PC-3 (cell line): ENCODE measurements at regions not wholly inside any gene's neighbourhood (a gene's known extent, or its start where the extent isn't known, plus 50 kb on each side); places are given as distances from the start of the nearest gene placed in this dataset.

Source experiments
- ATAC-seq: fragments of 200-7000 bp; cut with Tn5 transposase; 2 replicates; pipeline ENCODE4 v1.9.1; 2020; ENCODE audit warnings: mild to moderate bottlenecking, moderate library complexity
- BruUV-seq: library from RNA; stranded (reverse); fragments of 400-500 nt; replicated peaks from 2 replicates; lab custom pipeline; 2021; lab: Mats Ljungman, UMichigan
- CTCF ChIA-PET: fragments of 300-600 bp; sonication (Branson Sonifier 250); formaldehyde crosslinking; loops from one replicate; lab custom pipeline; 2022; ENCODE audit warnings: antibody characterized with exemption; lab: Charles Lee
- POLR2A ChIA-PET: fragments of 300-600 bp; sonication (Branson Sonifier 250); formaldehyde crosslinking; loops from one replicate; lab custom pipeline; 2022; ENCODE audit warnings: antibody characterized with exemption; ENCODE audit not compliant: unreplicated experiment; lab: Charles Lee
- DNase-seq: peaks from one replicate; pipeline ENCODE4 v3.0.0-alpha.2; 2015
- H2AFZ ChIP-seq: fragments of 300-600 bp; sonication (generic); 2 replicates; pipeline ENCODE4 v1.6.0; 2016; ENCODE audit warnings: antibody characterized with exemption, low read length
- H3F3A ChIP-seq: fragments of 300-600 bp; sonication (generic); one replicate; pipeline ENCODE4 v1.6.0; 2017; ENCODE audit warnings: antibody characterized with exemption, low read length, control low read depth, mild to moderate bottlenecking; ENCODE audit not compliant: unreplicated experiment
- H3K27ac ChIP-seq: fragments of 300-600 bp; sonication (generic); 2 replicates; pipeline ENCODE4 v1.5.1; 2016; ENCODE audit warnings: mild to moderate bottlenecking, low read length
- H3K27me3 ChIP-seq: fragments of 300-600 bp; sonication (generic); 2 replicates; pipeline ENCODE4 v1.6.1; 2016; ENCODE audit warnings: low read length, mixed read lengths
- H3K36me3 ChIP-seq: fragments of 300-600 bp; sonication (generic); 2 replicates; pipeline ENCODE4 v1.6.1; 2016; ENCODE audit warnings: low read depth, mixed run types, low read length, mixed read lengths
- H3K4me1 ChIP-seq: fragments of 300-600 bp; sonication (generic); 2 replicates; pipeline ENCODE4 v1.5.1; 2016; ENCODE audit warnings: low read length; ENCODE audit not compliant: insufficient read depth
- H3K4me2 ChIP-seq: fragments of 300-600 bp; sonication (generic); 2 replicates; pipeline ENCODE4 v1.6.0; 2016; ENCODE audit warnings: low read length
- H3K4me3 ChIP-seq: fragments of 300-600 bp; sonication (generic); 2 replicates; pipeline ENCODE4 v1.5.1; 2016; ENCODE audit warnings: mild to moderate bottlenecking, low read length, mixed read lengths
- H3K79me2 ChIP-seq: fragments of 300-600 bp; sonication (generic); 2 replicates; pipeline ENCODE4 v1.6.1; 2017; ENCODE audit warnings: low read length, mixed read lengths
- H3K9ac ChIP-seq: fragments of 300-600 bp; sonication (generic); 2 replicates; pipeline ENCODE4 v1.6.0; 2016; ENCODE audit warnings: mild to moderate bottlenecking, low read length
- H3K9me2 ChIP-seq: fragments of 300-600 bp; sonication (generic); replicated peaks from 2 replicates; pipeline ENCODE4 v1.6.1; 2016; ENCODE audit warnings: mixed run types, low read length, mixed read lengths
- H3K9me3 ChIP-seq: fragments of 300-600 bp; sonication (generic); 2 replicates; pipeline ENCODE4 v1.6.1; 2016; ENCODE audit warnings: low read length, mixed read lengths
- H4K20me1 ChIP-seq: fragments of 300-600 bp; sonication (generic); 2 replicates; pipeline ENCODE4 v1.6.1; 2016; ENCODE audit warnings: low read length, mixed read lengths
- CTCF ChIP-seq: fragments of 300-600 bp; sonication (generic); conservative IDR thresholded peaks from 2 replicates; pipeline ENCODE4 v1.5.1; 2017; ENCODE audit warnings: antibody characterized with exemption, low read depth, mild to moderate bottlenecking, low read length
- EZH2 ChIP-seq: fragments of 300-600 bp; sonication (generic); IDR thresholded peaks from one replicate; pipeline ENCODE4 v1.6.1; 2017; ENCODE audit warnings: antibody characterized with exemption, mild to moderate bottlenecking, low read length; ENCODE audit not compliant: unreplicated experiment
- EZH2phosphoT487 ChIP-seq: fragments of 300-600 bp; sonication (generic); IDR thresholded peaks from 2 replicates; pipeline ENCODE4 v1.6.1; 2018; ENCODE audit warnings: mild to moderate bottlenecking, antibody characterized with exemption, low read length, borderline replicate concordance
- intact Hi-C: fragments of 100-400 bp; cut with micrococcal nuclease; formaldehyde crosslinking; loops from 2 replicates; pipeline ENCODE4 v1.9.0; 2023

GRCh38 chr18:65942854-65943253 is 192.0 kb downstream of the CDH7 start:
- no peaks in the 10 kb centered on the region for H3K9me2 ChIP-seq
- no peaks in the 10 kb centered on the region for H3K4me1 ChIP-seq
- no peak for DNase-seq
- no peak overlapping the region for H3K4me3 ChIP-seq
- no peak overlapping the region for H3K4me2 ChIP-seq
- no peak for ATAC-seq
- POLR2A ChIA-PET, result no interaction called here
- H3F3A ChIP-seq, result no peaks in the 10 kb centered on the region
- intact Hi-C loops, result no loop called here
- no peaks in the 10 kb centered on the region for H4K20me1 ChIP-seq
- H3K36me3 ChIP-seq, result no peaks in the 10 kb centered on the region
- H3K9ac ChIP-seq, result no peak overlapping the region
- H2AFZ ChIP-seq, result no peak overlapping the region
- H3K9me3 ChIP-seq, result no peaks in the 10 kb centered on the region
- no peak overlapping the region for H3K27ac ChIP-seq
- BruUV-seq, result no TSS peak
- TF ChIP-seq EZH2phosphoT487, result no peak
- TF ChIP-seq CTCF, result no peak
- no peak for TF ChIP-seq EZH2
- no peaks in the 10 kb centered on the region for H3K27me3 ChIP-seq
- CTCF ChIA-PET, result no interaction called here
- no peaks in the 10 kb centered on the region for H3K79me2 ChIP-seq

- Histone ChIP-seq H3K9ac (no peak overlapping the region), H3K4me3 (no peak overlapping the region), H3K4me1 (no peaks in the 10 kb centered on the region), H3K9me3 (no peaks in the 10 kb centered on the region), H3K27ac (no peak overlapping the region), H2AFZ (no peak overlapping the region), H3F3A (no peaks in the 10 kb centered on the region), H3K27me3 (no peaks in the 10 kb centered on the region), H3K79me2 (no peaks in the 10 kb centered on the region), H3K9me2 (no peaks in the 10 kb centered on the region), H4K20me1 (no peaks in the 10 kb centered on the region), H3K4me2 (no peak overlapping the region), H3K36me3 (no peaks in the 10 kb centered on the region)
- no peak for TF ChIP-seq EZH2phosphoT487
- TF ChIP-seq CTCF, result no peak
- TF ChIP-seq EZH2, result no peak
- ChIA-PET CTCF (no interaction called here), POLR2A (no interaction called here)
- intact Hi-C loops, result no loop called here
- ATAC-seq (no peak), DNase-seq (no peak)
- no TSS peak for BruUV-seq
Measured at GRCh38 chr18:65942104-65942503, 191.3 kb downstream of the CDH7 start.

- H3K79me2 ChIP-seq, result no peaks in the 10 kb centered on the region
- no peaks in the 10 kb centered on the region for H3K9me3 ChIP-seq
- H3K4me2 ChIP-seq, result no peak overlapping the region
- ChIA-PET POLR2A (no interaction called here), CTCF (no interaction called here)
- ATAC-seq (no peak), DNase-seq (no peak)
- BruUV-seq, result no TSS peak
- H3K9me2 ChIP-seq, result no peaks in the 10 kb centered on the region
- no peak overlapping the region for H3K4me3 ChIP-seq
- TF ChIP-seq EZH2phosphoT487 (no peak), EZH2 (no peak), CTCF (no peak)
- no peaks in the 10 kb centered on the region for H3K36me3 ChIP-seq
- intact Hi-C loops, result no loop called here
- H3K4me1 ChIP-seq, result no peaks in the 10 kb centered on the region
- H3F3A ChIP-seq, result no peaks in the 10 kb centered on the region
- H2AFZ ChIP-seq, result no peak overlapping the region
- no peaks in the 10 kb centered on the region for H4K20me1 ChIP-seq
- H3K27ac ChIP-seq, result no peak overlapping the region
- H3K27me3 ChIP-seq, result no peaks in the 10 kb centered on the region
- H3K9ac ChIP-seq, result no peak overlapping the region
Measured at GRCh38 chr18:65941482-65941881, 190.7 kb downstream of the CDH7 start.
